NCI-H526 (cell line): ENCODE measurements at regions not wholly inside any gene's neighbourhood (a gene's known extent, or its start where the extent isn't known, plus 50 kb on each side); places are given as distances from the start of the nearest gene placed in this dataset.

Experiments
- DNase-seq, 2 experiments: peaks; one replicate each; lab custom pipeline; 2025; lab: John Stamatoyannopoulos, UW

- DNase-seq: no peak
These were observed 339.8 kb downstream of the PRDM2 start for GRCh38 chr1:14039582-14040430.

- no peak for DNase-seq
These were observed 350.0 kb downstream of the PRDM2 start for GRCh38 chr1:14049965-14050364.

GRCh38 chr1:14055442-14056223 is 355.6 kb downstream of the PRDM2 start:
- DNase-seq: no peak

DNA sequence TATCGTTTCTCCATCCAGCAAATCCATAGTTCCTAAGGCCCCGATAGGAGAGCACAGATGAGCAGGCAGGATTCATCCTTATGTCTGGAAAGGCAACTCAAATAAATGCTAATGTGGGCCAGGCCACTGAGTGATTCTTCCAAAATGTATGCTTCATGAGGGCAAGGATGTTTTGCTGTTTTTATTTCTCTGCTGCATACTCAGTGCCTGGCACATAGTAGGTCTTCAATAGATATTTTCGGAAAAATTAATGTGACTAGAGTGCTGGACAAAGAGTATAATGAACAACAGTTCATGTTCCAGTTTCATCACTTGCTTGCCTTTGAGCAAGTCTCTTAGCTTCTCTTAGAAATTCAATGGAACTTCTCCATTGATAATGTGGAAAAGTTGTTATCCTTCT is 357.7 kb downstream of the PRDM2 start:
- DNase-seq: no peak

- DNase-seq: no peak
These were observed 361.2 kb downstream of the PRDM2 start for GRCh38 chr1:14061204-14061603.

- DNase-seq: no peak
These were observed 361.7 kb downstream of the PRDM2 start for GRCh38 chr1:14061722-14062121.

- peak in 1 of 2 experiments; percentile 3 for DNase-seq
These were observed 362.7 kb downstream of the PRDM2 start for GRCh38 chr1:14062669-14063068.

DNA sequence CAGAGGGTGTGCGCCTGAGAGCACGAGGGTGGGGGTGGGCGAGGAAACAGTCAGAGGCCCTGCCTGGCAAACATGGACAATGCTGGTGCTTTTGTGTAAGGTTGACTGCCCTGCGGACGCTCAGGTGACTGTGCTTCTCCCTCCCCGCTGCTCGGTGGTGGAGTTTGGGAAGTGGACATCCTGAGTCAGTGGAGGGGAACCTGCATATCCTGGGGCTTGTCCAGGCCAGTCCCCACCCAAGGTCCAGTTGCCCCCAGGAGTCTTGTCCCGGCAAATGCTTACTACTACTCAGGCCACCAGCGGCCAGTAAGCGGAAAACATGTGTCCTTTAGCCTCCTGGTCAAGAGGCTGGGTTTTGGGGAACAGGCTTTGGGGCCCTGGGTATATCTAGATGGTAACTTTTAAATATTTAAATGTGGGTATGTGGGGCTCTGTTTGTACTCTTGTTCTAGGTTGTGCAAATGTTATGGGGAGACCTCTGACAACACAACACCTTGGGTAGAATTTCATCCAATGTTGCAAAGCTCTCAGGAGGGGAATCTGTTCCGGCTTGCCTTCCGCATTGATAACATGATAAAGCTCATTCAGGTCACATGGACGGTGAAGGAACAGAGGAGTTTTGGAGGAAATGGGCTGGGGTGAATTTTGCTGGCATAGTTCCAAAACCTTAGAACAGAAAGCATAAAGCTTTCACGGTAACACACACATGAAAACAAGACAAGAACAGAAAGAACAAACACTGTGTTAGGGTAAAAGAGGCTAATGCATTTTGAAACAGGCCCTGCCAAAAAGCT is 364.9 kb downstream of the PRDM2 start:
- DNase-seq: no peak

DNA sequence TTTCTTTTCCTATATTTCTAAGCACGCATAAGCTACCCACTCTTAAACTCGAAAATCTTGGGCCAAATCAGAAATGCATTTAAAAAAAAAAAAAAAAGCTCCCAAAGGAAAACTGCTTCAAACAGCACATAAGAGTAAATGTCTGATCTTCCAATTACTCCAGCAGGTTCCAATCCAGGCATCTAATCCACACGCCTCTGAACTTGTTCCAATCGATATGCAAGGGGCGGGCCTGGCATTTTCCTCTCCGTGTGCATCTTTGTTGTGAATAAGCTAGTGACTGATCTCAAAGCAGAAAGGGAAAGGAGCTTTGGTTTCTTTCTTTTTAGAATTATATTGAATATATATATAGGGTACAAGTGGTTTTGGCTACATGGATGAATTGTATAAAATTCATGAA is 365.5 kb downstream of the PRDM2 start:
- DNase-seq: no peak

DNA sequence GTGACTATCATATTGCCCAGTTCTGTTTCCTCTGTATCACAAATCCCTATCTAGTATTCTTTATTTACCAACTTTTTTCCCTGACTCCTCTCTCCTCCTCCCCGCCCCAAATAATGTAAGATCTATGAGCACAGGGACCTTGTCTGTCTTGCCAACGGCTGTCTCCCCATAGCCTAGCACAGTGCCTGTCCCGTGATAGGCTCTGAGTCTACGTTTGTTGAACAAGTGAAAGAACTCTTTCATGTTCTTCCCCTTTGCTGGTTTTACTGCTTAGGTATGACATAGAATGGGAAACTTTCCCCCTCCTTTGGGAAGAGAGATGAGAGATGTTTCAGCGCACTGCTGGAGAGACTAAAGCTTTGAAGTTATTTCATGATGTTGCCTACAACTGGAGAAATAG is 367.0 kb downstream of the PRDM2 start:
- no peak for DNase-seq

GRCh38 chr1:14067711-14068110 is 367.7 kb downstream of the PRDM2 start:
- no peak for DNase-seq

- DNase-seq: no peak
These were observed 371.6 kb downstream of the PRDM2 start for GRCh38 chr1:14071581-14071980.

GRCh38 chr1:14080653-14081052 is 380.7 kb downstream of the PRDM2 start:
- no peak for DNase-seq

GRCh38 chr1:14082331-14082730 is 382.3 kb downstream of the PRDM2 start:
- DNase-seq: no peak

- DNase-seq: no peak
These were observed 383.3 kb downstream of the PRDM2 start for GRCh38 chr1:14083277-14083676.

DNA sequence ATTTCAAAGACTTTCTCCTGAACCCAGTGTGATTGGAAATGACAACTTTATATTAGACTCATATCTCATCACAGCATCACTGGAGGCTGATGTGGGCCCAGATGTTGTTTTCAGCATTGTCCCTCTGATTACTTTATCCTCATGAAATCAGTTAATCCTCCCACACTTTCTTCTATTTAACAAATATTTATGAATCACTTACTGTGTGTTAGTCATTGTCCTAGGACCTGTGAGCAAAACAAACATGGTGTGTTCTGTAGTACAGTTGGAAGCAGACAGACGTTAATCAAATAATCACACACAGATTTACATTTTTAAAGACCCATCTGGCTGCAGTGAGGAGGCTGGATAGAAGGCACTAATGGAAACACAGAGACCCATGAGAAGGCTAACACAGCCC is 383.7 kb downstream of the PRDM2 start:
- peak; percentile 26 to 46 for DNase-seq

DNA sequence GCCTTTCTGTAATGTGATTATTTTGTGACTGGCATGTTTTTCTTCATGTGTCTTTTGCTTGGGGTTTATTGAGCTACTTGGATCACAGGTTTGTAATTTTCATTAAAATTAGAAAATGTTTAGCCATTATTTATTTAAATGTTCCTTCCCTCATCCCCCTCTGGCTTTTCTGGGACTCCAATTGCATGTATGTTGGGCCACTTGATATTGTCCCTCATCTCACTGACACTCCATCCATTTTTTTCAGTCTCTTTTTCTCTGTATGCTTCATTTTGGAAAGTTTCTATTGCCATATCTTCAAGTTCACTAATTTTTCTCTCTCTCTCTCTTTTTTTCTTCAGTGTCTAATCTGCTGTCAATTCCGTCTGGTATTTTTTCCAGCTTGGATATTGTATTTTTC is 390.1 kb downstream of the PRDM2 start:
- no peak for DNase-seq

- no peak for DNase-seq
These were observed 390.5 kb downstream of the PRDM2 start for GRCh38 chr1:14090531-14090930.

GRCh38 chr1:14094611-14095400 is 394.8 kb downstream of the PRDM2 start:
- peak; percentile 49 to 78 for DNase-seq

DNA sequence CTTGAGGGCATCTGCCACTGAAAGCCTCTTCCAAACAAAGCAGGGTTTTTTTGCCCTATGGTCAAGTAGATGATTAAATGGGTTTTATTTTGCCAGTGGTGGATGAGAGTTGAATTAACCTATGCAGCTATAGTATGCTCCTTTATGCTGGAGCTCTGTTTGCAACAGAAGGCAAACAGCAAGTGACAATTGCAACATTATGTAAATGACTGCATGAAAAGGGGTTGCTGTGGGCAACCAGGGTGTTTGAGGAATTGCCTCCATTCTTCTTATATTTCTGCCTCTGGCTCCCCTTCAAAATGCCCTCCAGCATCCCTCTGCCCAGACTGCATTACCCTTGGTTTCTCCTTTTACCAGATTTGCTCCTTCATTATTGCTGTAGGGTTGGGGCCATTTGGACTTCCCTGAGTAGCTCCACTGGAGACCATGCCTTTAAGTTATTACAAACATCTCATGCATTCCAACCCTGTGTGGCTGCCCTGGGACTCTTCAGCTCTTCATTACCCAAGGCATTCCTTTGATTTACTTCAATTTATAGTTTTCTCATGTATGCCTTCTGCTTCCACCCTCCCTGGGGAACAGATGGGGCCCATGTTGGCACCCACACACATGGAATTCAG is 398.4 kb downstream of the PRDM2 start:
- DNase-seq: no peak

GRCh38 chr1:14100444-14100843 is 400.5 kb downstream of the PRDM2 start:
- DNase-seq: no peak
